Adrenal gland (tissue), 5 donors: ENCODE measurements at regions not wholly inside any gene's neighbourhood (a gene's known extent, or its start where the extent isn't known, plus 50 kb on each side); places are given as distances from the start of the nearest gene placed in this dataset.

ENCODE experiments used
- POLR2A ChIP-seq, 2 donors: fragments of 450-650 bp; IDR thresholded peaks; one replicate each; pipeline ENCODE4 v1.6.1; 2017; ENCODE audit warnings: antibody characterized with exemption in 2 of 2, mild to moderate bottlenecking in 2 of 2, moderate library complexity in 1 of 2
- TF ChIP-seq, protein P1 (sequence below), 6 experiments: fragments of 450-650 bp in 4 of 6; fragments of 200-600 bp in 2 of 6; sonication (generic) in 1 of 6; IDR thresholded peaks; 1 replicate in 5 of 6; 2 replicates in 1 of 6; pipeline versions ENCODE4 v1.5.1 to v1.8.0; 2016 to 2021; ENCODE audit warnings: antibody characterized with exemption in 6 of 6, mild to moderate bottlenecking in 2 of 6, moderate library complexity in 1 of 6
- donor health status: DM: no; HTN: no; CAD: no.

DNA sequence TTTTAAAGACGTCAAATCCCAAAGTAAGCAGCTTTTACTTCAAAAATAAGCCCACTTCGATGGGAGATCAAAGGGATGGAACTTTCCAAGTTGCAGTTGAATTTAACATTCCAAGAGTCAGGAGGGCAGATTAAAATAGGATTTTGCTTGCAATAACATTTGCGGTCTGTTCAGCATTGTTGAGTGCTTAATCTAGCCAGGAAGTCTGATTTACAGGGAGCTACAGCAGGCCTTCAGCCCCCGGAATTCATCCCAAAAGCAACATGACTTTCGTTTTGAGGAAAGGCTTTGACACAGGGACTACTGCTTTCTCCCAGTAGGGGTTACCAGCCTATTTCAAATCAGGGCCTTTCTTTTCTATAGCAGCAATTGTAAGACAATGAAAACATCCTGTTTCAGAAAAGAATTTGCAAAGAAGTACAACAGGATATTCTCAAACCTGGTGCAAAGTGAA is 279.6 kb upstream of the PITRM1 start:
- TF ChIP-seq, protein P1, sequence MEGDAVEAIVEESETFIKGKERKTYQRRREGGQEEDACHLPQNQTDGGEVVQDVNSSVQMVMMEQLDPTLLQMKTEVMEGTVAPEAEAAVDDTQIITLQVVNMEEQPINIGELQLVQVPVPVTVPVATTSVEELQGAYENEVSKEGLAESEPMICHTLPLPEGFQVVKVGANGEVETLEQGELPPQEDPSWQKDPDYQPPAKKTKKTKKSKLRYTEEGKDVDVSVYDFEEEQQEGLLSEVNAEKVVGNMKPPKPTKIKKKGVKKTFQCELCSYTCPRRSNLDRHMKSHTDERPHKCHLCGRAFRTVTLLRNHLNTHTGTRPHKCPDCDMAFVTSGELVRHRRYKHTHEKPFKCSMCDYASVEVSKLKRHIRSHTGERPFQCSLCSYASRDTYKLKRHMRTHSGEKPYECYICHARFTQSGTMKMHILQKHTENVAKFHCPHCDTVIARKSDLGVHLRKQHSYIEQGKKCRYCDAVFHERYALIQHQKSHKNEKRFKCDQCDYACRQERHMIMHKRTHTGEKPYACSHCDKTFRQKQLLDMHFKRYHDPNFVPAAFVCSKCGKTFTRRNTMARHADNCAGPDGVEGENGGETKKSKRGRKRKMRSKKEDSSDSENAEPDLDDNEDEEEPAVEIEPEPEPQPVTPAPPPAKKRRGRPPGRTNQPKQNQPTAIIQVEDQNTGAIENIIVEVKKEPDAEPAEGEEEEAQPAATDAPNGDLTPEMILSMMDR (IDR thresholded peaks at IDR 0.05) = peak in 5 of 6 experiments; percentile 16 to 42 (median 31)
- TF ChIP-seq POLR2A (IDR thresholded peaks at IDR 0.05) = no peak
